ENCODE measurements at regions not wholly inside any gene's neighbourhood (a gene's known extent, or its start where the extent isn't known, plus 50 kb on each side); places are given as distances from the start of the nearest gene placed in this dataset.

DNA sequence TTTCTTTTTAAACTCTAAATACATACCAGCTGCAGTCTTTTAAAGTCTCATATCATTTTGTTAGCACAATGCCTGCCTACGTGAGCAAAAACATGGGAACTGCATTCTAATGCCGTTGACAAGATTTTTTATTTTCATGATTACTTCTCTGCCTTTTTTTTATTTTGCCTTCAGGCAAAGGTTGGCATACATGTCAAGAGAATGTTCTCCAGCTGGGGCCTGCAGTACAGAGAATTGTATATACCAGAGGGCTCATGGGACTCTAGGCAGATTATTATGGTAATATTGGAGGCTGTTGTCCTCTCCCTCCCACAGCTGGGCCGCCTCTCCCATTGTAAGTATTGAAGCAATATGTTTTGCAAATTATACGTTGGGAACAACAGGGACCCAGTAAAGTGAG is 53.9 kb upstream of the OBI1 start:
- FAIRE-seq (no peak), DNase-seq (ENCODE audit: low read depth in 1 of 2, low spot score in 2 of 2) (no peak)
- peaks cover 0 to 3% (median under 1%) of the 10 kb centered on the region in 4 experiments; a peak in 2 of 7 replicates for H3K4me1 ChIP-seq (replicated peaks in 1 of 4; ENCODE audit: control insufficient read depth in 3 of 4, insufficient read depth in 4 of 4, low read length in 3 of 4)
- H3K14ac ChIP-seq (ENCODE audit: insufficient read length) = no peak overlapping the region
- no peak overlapping the region for H3K4ac ChIP-seq (replicated peaks; ENCODE audit: insufficient read length, low read depth, low read length)
- no peak overlapping the region for H3K4me3 ChIP-seq (ENCODE audit: extremely low read depth in 1 of 4, insufficient read depth in 2 of 4, low read depth in 3 of 4, low read length in 4 of 4)
- no peak overlapping the region for H2BK5ac ChIP-seq (ENCODE audit: low read depth, low read length)
- no peaks in the 10 kb centered on the region for H4K20me1 ChIP-seq (replicated peaks in 1 of 2; ENCODE audit: control insufficient read depth in 1 of 2, insufficient read depth in 2 of 2, low read length in 2 of 2)
- no peak overlapping the region for H2BK12ac ChIP-seq (ENCODE audit: low read depth, low read length)
- H4K5ac ChIP-seq (ENCODE audit: insufficient read length, low read depth, low read length) = no peak overlapping the region
- no peak overlapping the region for H3K56ac ChIP-seq (replicated peaks; ENCODE audit: insufficient read length, low read depth, low read length)
- no peak overlapping the region for H2BK15ac ChIP-seq (ENCODE audit: low read length)
- H2AFZ ChIP-seq (ENCODE audit: low read length) = no peak overlapping the region
- H2BK120ac ChIP-seq (replicated peaks; ENCODE audit: low read depth, low read length) = no peak overlapping the region
- H3K23ac ChIP-seq (ENCODE audit: insufficient read length) = no peak overlapping the region
- no peaks in the 10 kb centered on the region for H3K27me3 ChIP-seq (replicated peaks in 1 of 4; ENCODE audit: control insufficient read depth in 3 of 4, extremely low read depth in 1 of 4, insufficient read depth in 3 of 4, low read length in 3 of 4)
- TF ChIP-seq TCF12 (IDR thresholded peaks at IDR 0.05; ENCODE audit: low read depth, low read length) = no peak
- no peak for TF ChIP-seq ASH2L (IDR thresholded peaks at IDR 0.05; ENCODE audit: low read length)
- TF ChIP-seq KDM5A (IDR thresholded peaks at IDR 0.05; ENCODE audit: low read length) = no peak
- no peak for TF ChIP-seq KDM1A (IDR thresholded peaks at IDR 0.05; ENCODE audit: borderline replicate concordance, low read length)
- TF ChIP-seq JUN (IDR thresholded peaks at IDR 0.05; ENCODE audit: low read depth, low read length) = no peak
- TF ChIP-seq RBBP5 (IDR thresholded peaks at IDR 0.05; ENCODE audit: borderline replicate concordance, low read depth, low read length) = no peak
- TF ChIP-seq HDAC2 (IDR thresholded peaks at IDR 0.05; ENCODE audit: borderline replicate concordance in 1 of 2, low read depth in 2 of 2, low read length in 2 of 2) = no peak
- TF ChIP-seq, protein P1, sequence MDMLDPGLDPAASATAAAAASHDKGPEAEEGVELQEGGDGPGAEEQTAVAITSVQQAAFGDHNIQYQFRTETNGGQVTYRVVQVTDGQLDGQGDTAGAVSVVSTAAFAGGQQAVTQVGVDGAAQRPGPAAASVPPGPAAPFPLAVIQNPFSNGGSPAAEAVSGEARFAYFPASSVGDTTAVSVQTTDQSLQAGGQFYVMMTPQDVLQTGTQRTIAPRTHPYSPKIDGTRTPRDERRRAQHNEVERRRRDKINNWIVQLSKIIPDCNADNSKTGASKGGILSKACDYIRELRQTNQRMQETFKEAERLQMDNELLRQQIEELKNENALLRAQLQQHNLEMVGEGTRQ (IDR thresholded peaks at IDR 0.05; ENCODE audit: low read length) = no peak
- TF ChIP-seq YY1 (IDR thresholded peaks at IDR 0.05; ENCODE audit: low read depth, low read length) = no peak
- no peak for TF ChIP-seq BACH1 (IDR thresholded peaks at IDR 0.05; ENCODE audit: low read length)
- TF ChIP-seq SIRT6 (IDR thresholded peaks at IDR 0.05; ENCODE audit: low read length) = no peak
- TF ChIP-seq CEBPB (IDR thresholded peaks at IDR 0.05; ENCODE audit: low read depth, low read length) = no peak
- ChIA-PET CTCF (ENCODE audit: partially characterized antibody) (no interaction called here), POLR2A (ENCODE audit: partially characterized antibody) (no interaction called here)
- no peak overlapping the region for H4K91ac ChIP-seq (replicated peaks; ENCODE audit: insufficient read length, low read length)
- no peak overlapping the region for H3K27ac ChIP-seq (ENCODE audit: low read depth, low read length)
- WGBS, 2 experiments (ENCODE audit: extremely low coverage in 1 of 2, insufficient coverage in 1 of 2, insufficient read length in 1 of 2, insufficient replicate concordance in 2 of 2, low coverage in 1 of 2, low lambda C conversion rate in 2 of 2, missing lambda C conversion rate in 1 of 2) = 55% methylated on average over 4 of the region's 4 CpGs; no CpG with 5 or more reads in 1 of the 2 experiments
- H3K18ac ChIP-seq (ENCODE audit: extremely low read depth, low read length) = no peak overlapping the region
- no peak overlapping the region for H3K4me2 ChIP-seq (ENCODE audit: insufficient read depth in 1 of 2, low read depth in 2 of 2, low read length in 2 of 2)
- H3K36me3 ChIP-seq (ENCODE audit: control insufficient read depth in 2 of 4, insufficient read depth in 4 of 4, low read length in 3 of 4) = no peaks in the 10 kb centered on the region
- no peak overlapping the region for H3K9ac ChIP-seq (replicated peaks in 1 of 4; ENCODE audit: extremely low read depth in 1 of 4, low read depth in 3 of 4, low read length in 3 of 4)
- no peak overlapping the region for H4K8ac ChIP-seq (ENCODE audit: extremely low read depth, insufficient read depth, low read length)
- no peaks in the 10 kb centered on the region for H3K9me3 ChIP-seq (ENCODE audit: insufficient read depth in 2 of 2, low read depth in 1 of 2, low read length in 1 of 2)
- no peak overlapping the region for H2AK5ac ChIP-seq (ENCODE audit: low read depth, low read length)
- no peak overlapping the region for H2BK20ac ChIP-seq (ENCODE audit: low read length)
- no peaks in the 10 kb centered on the region for H3K79me1 ChIP-seq (ENCODE audit: low read depth, low read length)
- H3K79me2 ChIP-seq (ENCODE audit: control insufficient read depth in 1 of 2, insufficient read depth in 2 of 2, low read length in 2 of 2) = no peaks in the 10 kb centered on the region
- H3K23me2 ChIP-seq (ENCODE audit: low read depth, low read length) = no peaks in the 10 kb centered on the region

Data from H1 (cell line).